SHP77 (cell line): ENCODE measurements at regions not wholly inside any gene's neighbourhood (a gene's known extent, or its start where the extent isn't known, plus 50 kb on each side); places are given as distances from the start of the nearest gene placed in this dataset.

ENCODE experiments used
- DNase-seq, 2 experiments: peaks; one replicate each; lab custom pipeline; 2025; lab: John Stamatoyannopoulos, UW

GRCh38 chr16:49910541-49911071 lies 54.7 kb upstream of the ZNF423 start:
- no peak for DNase-seq

GRCh38 chr16:49911430-49911829 lies 55.5 kb upstream of the ZNF423 start:
- no peak for DNase-seq

GRCh38 chr16:49912721-49913120 lies 56.8 kb upstream of the ZNF423 start:
- DNase-seq, result no peak

- no peak for DNase-seq
These were observed 57.8 kb upstream of the ZNF423 start for GRCh38 chr16:49913720-49914119.

- no peak for DNase-seq
These were observed 58.7 kb upstream of the ZNF423 start for GRCh38 chr16:49914657-49915056.

GRCh38 chr16:49918257-49918656 lies 62.3 kb upstream of the ZNF423 start:
- no peak for DNase-seq

- no peak for DNase-seq
These were observed 63.4 kb upstream of the ZNF423 start for GRCh38 chr16:49919327-49919726.

- no peak for DNase-seq
These were observed 64.5 kb upstream of the ZNF423 start for GRCh38 chr16:49920397-49920796.

- DNase-seq, result no peak
These were observed 65.2 kb upstream of the ZNF423 start for GRCh38 chr16:49921106-49921505.

GRCh38 chr16:49921791-49922456 lies 66.0 kb upstream of the ZNF423 start:
- DNase-seq, result peak; percentile 36 to 37

- DNase-seq, result no peak
These were observed 67.5 kb upstream of the ZNF423 start for GRCh38 chr16:49923411-49923810.

GRCh38 chr16:49924078-49924477 lies 68.2 kb upstream of the ZNF423 start:
- DNase-seq, result no peak

- no peak for DNase-seq
These were observed 71.0 kb upstream of the ZNF423 start for GRCh38 chr16:49926941-49927340.

- no peak for DNase-seq
These were observed 72.5 kb upstream of the ZNF423 start for GRCh38 chr16:49928176-49929041.

GRCh38 chr16:49929626-49930025 lies 73.7 kb upstream of the ZNF423 start:
- no peak for DNase-seq

GRCh38 chr16:49930841-49931240 lies 74.9 kb upstream of the ZNF423 start:
- no peak for DNase-seq

GRCh38 chr16:49931266-49931665 lies 75.4 kb upstream of the ZNF423 start:
- DNase-seq, result no peak

- no peak for DNase-seq
These were observed 76.0 kb upstream of the ZNF423 start for GRCh38 chr16:49931916-49932315.

- no peak for DNase-seq
These were observed 76.5 kb upstream of the ZNF423 start for GRCh38 chr16:49932434-49932833.

GRCh38 chr16:49932946-49933345 lies 77.0 kb upstream of the ZNF423 start:
- DNase-seq, result no peak

GRCh38 chr16:49936791-49937190 lies 80.9 kb upstream of the ZNF423 start:
- no peak for DNase-seq

- DNase-seq, result no peak
These were observed 82.0 kb upstream of the ZNF423 start for GRCh38 chr16:49937886-49938285.

GRCh38 chr16:49939495-49939894 lies 83.6 kb upstream of the ZNF423 start:
- DNase-seq, result no peak
